Gastrocnemius medialis (tissue), 4 donors: ENCODE measurements at regions not wholly inside any gene's neighbourhood (a gene's known extent, or its start where the extent isn't known, plus 50 kb on each side); places are given as distances from the start of the nearest gene placed in this dataset.

ENCODE experiments used
- CTCF ChIP-seq, 5 experiments: fragments of 450-650 bp in 3 of 5; fragments of 200-600 bp in 2 of 5; sonication (generic) in 2 of 5; IDR thresholded peaks in 4 of 5; conservative IDR thresholded peaks in 1 of 5; 1 replicate in 4 of 5; 2 replicates in 1 of 5; pipeline ENCODE4 v1.5.1; 2016 to 2019; ENCODE audit warnings: antibody characterized with exemption in 5 of 5, mild to moderate bottlenecking in 3 of 5, moderate library complexity in 3 of 5
- POLR2A ChIP-seq, 2 donors: fragments of 450-650 bp; IDR thresholded peaks; one replicate each; pipeline ENCODE4 v1.6.1; 2017; ENCODE audit warnings: antibody characterized with exemption in 2 of 2, mild to moderate bottlenecking in 2 of 2, moderate library complexity in 2 of 2

- TF ChIP-seq CTCF (IDR thresholded peaks at IDR 0.05 in 4 of 5, conservative IDR thresholded peaks at IDR 0.05 in 1 of 5) (no peak), POLR2A (IDR thresholded peaks at IDR 0.05) (no peak)
These were observed 744.4 kb upstream of the PRR20A start for GRCh38 chr13:56396318-56396717.
